SK-N-SH treated with all-trans-retinoic acid at 6 μM for 48 hours (cell line): ENCODE measurements at regions not wholly inside any gene's neighbourhood (a gene's known extent, or its start where the extent isn't known, plus 50 kb on each side); places are given as distances from the start of the nearest gene placed in this dataset.

Experiments used
- BACH2 ChIP-seq: fragments of 250-450 bp; sonication (Bioruptor Pico); IDR thresholded peaks from 2 replicates; pipeline ENCODE4 v1.9.0; 2021; ENCODE audit warnings: mild to moderate bottlenecking, borderline replicate concordance
- TF ChIP-seq, protein P1 (sequence below): fragments of 250-450 bp; sonication (Bioruptor Pico); IDR thresholded peaks from 2 replicates; pipeline ENCODE4 v1.5.1; 2021; ENCODE audit warnings: mild to moderate bottlenecking, moderate library complexity
- TF ChIP-seq, protein P2 (sequence below): fragments of 250-450 bp; sonication (Bioruptor Pico); IDR thresholded peaks from 2 replicates; pipeline ENCODE4 v1.5.1; 2020; ENCODE audit warnings: low read depth, mild to moderate bottlenecking, moderate library complexity

- TF ChIP-seq, protein P1, sequence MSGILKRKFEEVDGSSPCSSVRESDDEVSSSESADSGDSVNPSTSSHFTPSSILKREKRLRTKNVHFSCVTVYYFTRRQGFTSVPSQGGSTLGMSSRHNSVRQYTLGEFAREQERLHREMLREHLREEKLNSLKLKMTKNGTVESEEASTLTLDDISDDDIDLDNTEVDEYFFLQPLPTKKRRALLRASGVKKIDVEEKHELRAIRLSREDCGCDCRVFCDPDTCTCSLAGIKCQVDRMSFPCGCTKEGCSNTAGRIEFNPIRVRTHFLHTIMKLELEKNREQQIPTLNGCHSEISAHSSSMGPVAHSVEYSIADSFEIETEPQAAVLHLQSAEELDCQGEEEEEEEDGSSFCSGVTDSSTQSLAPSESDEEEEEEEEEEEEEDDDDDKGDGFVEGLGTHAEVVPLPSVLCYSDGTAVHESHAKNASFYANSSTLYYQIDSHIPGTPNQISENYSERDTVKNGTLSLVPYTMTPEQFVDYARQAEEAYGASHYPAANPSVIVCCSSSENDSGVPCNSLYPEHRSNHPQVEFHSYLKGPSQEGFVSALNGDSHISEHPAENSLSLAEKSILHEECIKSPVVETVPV, result no peak
- no peak for TF ChIP-seq BACH2 (CRISPR knock-in tag)
- TF ChIP-seq, protein P2, sequence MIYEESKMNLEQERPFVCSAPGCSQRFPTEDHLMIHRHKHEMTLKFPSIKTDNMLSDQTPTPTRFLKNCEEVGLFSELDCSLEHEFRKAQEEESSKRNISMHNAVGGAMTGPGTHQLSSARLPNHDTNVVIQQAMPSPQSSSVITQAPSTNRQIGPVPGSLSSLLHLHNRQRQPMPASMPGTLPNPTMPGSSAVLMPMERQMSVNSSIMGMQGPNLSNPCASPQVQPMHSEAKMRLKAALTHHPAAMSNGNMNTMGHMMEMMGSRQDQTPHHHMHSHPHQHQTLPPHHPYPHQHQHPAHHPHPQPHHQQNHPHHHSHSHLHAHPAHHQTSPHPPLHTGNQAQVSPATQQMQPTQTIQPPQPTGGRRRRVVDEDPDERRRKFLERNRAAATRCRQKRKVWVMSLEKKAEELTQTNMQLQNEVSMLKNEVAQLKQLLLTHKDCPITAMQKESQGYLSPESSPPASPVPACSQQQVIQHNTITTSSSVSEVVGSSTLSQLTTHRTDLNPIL (CRISPR knock-in tag), result no peak
Measured at GRCh38 chr7:42650171-42650570, 261.7 kb downstream of the C7orf25 start.
